ENCODE measurements at regions not wholly inside any gene's neighbourhood (a gene's known extent, or its start where the extent isn't known, plus 50 kb on each side); places are given as distances from the start of the nearest gene placed in this dataset.
"Not testable (repeated sequence)": the region's sequence is repeated elsewhere in the genome, so short reads cannot be mapped to it uniquely, and the experiment has no call there.

- DNase-seq: no peak
Measured at GRCh38 chr2:175827856-175828255, 174.2 kb downstream of the LNPK start.

DNA sequence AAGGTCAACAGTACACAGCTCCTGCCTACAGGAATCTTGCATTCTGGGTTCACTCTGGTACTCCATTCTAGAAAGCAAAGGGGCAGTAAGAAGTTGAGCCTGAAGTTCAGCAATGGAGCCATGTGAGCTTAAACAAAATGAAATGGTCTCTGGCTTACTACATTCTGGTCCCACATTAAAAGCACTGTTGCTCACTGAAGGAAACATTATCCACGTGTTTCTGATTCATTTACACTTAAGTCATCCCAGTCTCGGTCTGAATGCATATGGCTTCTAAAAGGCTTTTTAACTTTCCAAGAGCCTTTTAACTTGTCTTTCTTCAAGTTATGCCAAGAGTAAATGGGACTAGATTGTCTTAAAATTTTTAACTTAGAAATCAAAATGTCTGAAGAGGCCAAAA is 177.8 kb downstream of the LNPK start:
- DNase-seq: no peak

DNA sequence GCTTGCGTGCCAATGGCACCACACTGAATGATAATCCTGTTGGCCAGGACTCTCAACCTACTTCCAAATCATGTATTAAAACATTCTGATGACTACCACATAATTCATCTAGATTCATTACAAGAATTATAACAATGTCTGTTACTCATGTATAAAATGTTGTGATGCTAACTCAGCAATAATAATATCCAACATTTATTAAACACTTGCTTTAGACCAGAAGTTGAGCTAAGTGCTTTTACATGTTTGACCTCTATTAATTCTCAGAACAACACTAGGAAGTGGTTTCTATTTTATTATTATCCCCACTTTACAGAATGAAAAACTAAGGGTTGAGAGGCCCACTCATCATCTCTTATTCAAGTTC is 178.4 kb downstream of the LNPK start:
- no peak for DNase-seq

- no peak for DNase-seq
Measured at GRCh38 chr2:175823002-175823706, 178.9 kb downstream of the LNPK start.

DNA sequence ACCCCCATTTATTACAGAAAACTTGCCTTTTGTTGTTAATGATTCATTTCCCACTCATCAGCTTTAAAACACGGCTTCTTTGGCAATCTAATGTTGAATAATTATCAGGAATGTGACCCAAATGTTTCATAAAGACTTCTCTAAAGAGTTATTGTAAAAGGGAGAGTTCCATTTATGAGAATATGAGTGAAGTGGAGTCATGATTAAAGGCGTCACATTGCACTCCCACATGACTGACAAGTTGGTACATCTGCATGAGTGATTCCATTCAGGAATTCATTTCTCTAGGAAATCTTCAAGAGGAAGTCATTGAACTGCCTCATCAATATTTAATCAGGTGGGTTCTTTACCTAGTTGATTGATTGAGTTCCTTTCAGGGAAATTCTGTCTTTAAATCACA is 184.8 kb downstream of the LNPK start:
- DNase-seq: no peak

DNA sequence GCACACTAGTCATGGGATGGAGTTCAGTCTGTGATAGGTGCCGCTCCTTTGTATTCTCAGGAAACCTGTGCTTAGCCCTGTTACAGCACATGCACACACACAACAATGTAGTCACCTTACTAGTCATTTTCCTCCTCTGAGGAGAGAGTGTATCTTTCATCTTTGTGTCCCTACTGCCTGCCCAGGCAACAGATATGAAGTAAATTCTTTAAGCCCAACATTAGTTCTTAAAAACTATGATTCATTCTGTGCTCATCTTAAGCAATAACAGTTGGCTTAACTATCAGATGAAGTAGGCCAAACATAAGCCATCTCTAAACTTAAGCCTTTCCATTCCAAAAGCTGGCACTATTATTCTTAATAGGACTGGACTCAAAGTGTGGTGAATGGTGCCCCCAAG is 186.5 kb downstream of the LNPK start:
- DNase-seq: no peak

DNA sequence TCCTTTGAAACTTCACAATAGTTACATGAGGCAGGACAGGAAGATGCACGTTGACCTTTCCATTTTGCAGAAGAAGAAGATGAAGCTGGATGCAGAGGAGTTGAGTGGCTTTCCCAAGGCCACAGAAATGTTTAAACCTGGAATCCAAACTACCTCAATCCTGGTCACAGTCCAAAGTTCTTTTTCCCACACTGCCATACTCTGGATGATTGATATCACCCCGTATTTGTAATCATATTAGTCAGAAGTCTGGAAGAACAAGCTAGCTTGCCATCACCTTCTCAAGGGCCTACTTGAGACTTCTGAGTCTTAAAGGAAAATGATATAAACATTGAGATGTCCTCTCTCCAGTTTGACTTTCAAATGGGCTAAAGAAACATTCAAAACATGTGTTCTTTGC is 190.1 kb downstream of the LNPK start:
- no peak for DNase-seq

DNA sequence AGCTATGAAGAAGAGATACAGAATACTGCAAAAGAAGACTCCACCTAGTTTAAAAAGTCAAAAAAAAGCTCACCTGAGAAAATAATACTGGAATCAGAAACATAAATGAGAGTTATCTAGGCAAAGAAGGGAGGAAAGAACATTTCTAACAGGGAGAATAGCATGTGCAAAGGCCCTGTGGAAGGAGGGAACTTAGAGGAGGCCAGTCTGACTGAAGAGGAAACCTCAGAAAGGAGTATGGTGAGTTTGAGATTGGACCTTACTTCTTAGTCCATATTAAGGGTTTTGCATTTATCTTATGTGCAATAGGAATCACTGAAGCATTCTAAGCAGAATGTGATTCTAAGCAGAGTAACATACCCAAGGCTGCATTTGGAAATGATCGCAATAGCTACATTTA is 193.2 kb downstream of the LNPK start:
- no peak for DNase-seq

- no peak for DNase-seq
Measured at GRCh38 chr2:175808078-175808477, 194.0 kb downstream of the LNPK start.

DNA sequence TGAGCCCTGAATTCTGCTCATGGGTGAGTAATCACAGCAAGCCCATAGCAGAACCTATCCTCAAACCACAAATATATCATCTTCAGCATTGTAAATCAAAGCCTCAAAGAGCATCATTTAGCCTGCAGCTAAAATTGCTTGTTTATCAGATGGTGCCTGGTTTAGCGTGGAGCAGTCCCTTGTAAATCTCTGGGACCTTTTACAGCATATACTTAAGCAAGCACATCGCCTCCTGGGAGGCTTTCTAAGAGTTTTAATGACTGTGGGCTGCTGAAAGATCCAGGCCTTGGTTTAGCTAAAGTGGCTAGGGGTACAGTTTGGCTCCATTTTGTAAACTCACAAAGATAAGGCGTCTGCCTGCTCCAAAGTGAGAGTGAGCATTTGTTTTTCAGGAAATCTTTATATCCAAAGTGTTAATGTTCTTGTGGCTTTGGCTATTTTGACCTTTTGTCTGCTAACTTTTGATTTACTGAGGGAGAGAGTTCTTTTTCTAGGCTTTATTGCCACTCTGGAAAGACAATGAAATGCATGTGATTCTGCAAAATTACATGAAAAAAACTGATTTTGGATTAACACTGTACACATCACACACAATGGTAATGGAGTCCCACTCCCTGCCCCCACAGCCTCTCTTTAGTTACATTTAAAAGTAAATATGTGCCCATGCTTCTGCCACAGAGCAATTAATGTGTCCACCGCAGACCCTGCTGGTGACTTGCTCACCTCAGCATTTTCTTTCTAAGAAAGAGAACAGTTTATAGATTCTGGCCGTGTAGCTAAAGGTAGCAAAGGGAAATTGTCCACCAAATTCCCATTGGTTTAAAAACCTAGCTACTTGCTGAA is 194.8 kb downstream of the LNPK start:
- DNase-seq: no peak

- DNase-seq: no peak
Measured at GRCh38 chr2:175806570-175806969, 195.5 kb downstream of the LNPK start.

- no peak for DNase-seq
Measured at GRCh38 chr2:175806125-175806490, 196.0 kb downstream of the LNPK start.

- DNase-seq: no peak
Measured at GRCh38 chr2:175805442-175806124, 196.5 kb downstream of the LNPK start.

GRCh38 chr2:175804122-175804521 is 197.9 kb downstream of the LNPK start:
- DNase-seq: no peak

DNA sequence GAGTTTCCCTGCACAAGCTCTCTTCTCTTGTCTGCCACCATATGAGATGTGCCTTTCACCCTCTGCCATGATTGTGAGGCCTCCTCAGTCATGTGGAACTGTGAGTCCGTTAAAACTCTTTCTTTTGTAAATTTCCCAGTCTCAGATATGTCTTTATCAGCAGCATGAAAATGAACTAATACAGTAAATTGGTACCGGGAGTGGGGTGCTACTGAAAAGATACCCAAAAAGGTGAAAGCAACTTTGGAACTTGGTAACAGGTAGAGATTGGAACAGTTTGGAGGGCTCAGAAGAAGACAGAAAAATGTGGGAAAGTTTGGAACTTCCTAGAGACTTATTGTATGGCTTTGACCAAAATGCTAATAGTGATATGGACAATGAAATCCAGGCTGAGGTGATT is 205.6 kb downstream of the LNPK start:
- DNase-seq: not testable (repeated sequence)

DNA sequence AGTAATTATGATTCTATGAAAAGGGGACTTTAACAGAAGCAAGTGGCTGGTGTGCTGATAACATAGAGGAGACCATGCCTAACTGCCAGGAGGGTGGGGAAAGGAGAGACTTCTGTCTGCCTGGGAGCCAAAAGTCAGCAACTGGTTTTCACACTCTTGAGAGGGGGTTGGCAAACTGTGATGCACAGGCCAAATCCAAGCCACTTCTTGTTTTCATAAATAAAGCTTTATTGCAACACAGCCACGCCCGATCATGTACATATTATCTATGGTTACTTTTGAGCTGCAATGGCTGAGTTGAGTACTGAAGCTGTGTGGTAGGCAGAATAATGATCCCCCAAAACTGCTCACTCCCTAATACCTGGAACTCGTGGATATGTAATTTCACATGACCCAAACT is 208.4 kb downstream of the LNPK start:
- no peak for DNase-seq

DNA sequence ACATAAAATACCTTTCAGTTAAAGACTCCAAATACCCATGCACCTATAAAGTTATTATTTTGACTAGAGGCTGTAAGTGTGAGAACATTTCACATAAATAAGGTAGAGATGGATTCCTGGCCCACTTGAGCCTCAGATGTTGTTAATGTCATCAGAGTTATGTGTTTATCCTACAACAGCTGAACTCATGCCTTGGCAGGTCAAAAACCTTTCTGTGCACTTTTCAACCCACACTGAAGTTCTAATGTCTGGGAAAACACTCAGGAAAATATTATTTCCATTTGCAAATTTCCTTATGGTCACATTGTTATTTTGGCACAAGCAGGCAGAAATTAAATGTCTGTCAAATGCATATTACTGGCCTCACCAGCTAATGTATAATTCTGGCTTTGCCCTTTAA is 209.2 kb downstream of the LNPK start:
- DNase-seq: no peak

DNA sequence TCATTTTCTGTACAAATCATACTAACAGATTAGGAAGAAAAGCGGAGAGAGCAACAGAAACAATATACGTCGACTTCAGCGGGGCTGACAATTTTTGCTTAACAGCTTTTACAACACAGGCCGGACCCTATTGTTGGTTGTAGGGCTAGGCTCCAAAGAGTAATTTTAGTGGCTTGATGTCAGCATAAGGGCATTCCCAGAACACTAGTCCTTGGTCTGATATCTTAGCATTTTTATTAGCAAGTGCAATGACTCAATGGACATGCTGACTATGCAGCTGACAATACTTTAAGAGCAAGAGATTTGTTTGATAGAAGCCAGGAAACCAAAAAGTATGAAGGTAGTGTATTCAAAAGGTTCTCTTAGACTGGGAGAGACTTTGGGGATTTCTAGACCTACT is 209.9 kb downstream of the LNPK start:
- DNase-seq: no peak

DNA sequence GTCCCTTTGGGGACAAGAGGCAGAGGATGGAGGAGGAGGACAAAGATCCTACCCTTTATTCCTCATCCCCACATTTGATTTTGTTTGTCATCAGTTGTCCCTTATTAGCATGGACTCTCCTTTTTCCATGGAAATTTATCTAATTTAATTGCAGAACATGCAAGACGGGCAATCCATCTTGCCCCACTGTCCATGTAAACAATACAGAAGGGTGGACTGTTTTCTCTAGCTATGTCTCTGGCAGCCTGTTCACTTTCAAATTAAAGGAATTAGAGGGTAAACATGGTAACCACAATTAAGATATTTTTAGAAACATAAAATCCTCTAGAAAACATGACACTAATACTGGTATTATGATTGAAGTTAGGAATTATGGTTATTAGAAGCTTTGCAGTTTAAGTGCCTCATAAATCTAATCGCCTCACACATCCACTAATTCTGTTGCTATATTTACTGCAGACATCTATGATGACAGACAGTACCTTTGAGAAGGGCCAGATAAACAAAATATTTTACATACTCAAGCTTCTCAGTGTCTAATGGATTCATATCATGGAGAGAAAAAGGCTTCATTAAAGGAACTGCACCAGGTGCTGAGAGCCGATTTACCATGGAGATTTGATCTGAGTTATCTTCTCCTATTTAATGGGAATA is 215.5 kb downstream of the LNPK start:
- no peak for DNase-seq

DNA sequence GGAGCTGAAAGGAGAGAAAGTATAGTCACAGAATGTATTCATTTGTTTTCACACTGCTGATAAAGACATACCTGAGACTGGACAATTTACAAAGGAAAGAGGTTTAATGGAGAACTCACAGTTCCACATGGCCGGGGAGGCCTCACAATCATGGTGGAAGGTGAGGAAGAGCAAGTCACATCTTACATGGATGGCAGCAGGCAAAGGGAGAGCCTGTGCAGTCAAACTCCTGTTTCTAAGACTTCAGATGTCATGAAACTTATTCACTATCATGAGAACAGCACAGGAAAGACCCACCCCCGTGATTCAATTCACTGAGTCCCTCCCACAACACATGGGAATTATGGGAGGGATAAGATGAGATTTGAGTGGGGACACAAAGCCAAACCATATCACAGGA is 224.7 kb downstream of the LNPK start:
- not testable (repeated sequence) for DNase-seq

GRCh38 chr2:175769200-175769599 is 232.9 kb downstream of the LNPK start:
- no peak for DNase-seq

- DNase-seq: no peak
Measured at GRCh38 chr2:175766880-175767279, 235.2 kb downstream of the LNPK start.

- no peak for DNase-seq
Measured at GRCh38 chr2:175755656-175756386, 246.2 kb downstream of the LNPK start.

Measured in CD4-positive, alpha-beta T cell treated with Interleukin-17A for 4 hours (primary cell).